ENCODE measurements at regions not wholly inside any gene's neighbourhood (a gene's known extent, or its start where the extent isn't known, plus 50 kb on each side); places are given as distances from the start of the nearest gene placed in this dataset.

- TF ChIP-seq CTCF (IDR thresholded peaks at IDR 0.05; ENCODE audit: extremely low read depth, missing control alignments) = no peak
- DNase-seq (ENCODE audit: low spot score) = no peak
Observed at GRCh38 chr2:15874854-15875804, 65.2 kb upstream of the MYCN start.

- no peak for DNase-seq (ENCODE audit: low spot score)
- no peak for TF ChIP-seq CTCF (IDR thresholded peaks at IDR 0.05; ENCODE audit: extremely low read depth, missing control alignments)
Observed at GRCh38 chr2:15875969-15876705, 64.2 kb upstream of the MYCN start.

GRCh38 chr2:15880226-15881119, 59.9 kb upstream of the MYCN start:
- DNase-seq (ENCODE audit: low spot score) = no peak
- no peak for TF ChIP-seq CTCF (IDR thresholded peaks at IDR 0.05; ENCODE audit: extremely low read depth, missing control alignments)

- DNase-seq (ENCODE audit: low spot score) = no peak
- TF ChIP-seq CTCF (IDR thresholded peaks at IDR 0.05; ENCODE audit: extremely low read depth, missing control alignments) = no peak
Observed at GRCh38 chr2:15881120-15881433, 59.3 kb upstream of the MYCN start.

- no peak for DNase-seq (ENCODE audit: low spot score)
- no peak for TF ChIP-seq CTCF (IDR thresholded peaks at IDR 0.05; ENCODE audit: extremely low read depth, missing control alignments)
Observed at GRCh38 chr2:15881676-15882075, 58.7 kb upstream of the MYCN start.

GRCh38 chr2:15882761-15883497, 57.4 kb upstream of the MYCN start:
- no peak for TF ChIP-seq CTCF (IDR thresholded peaks at IDR 0.05; ENCODE audit: extremely low read depth, missing control alignments)
- no peak for DNase-seq (ENCODE audit: low spot score)
